Upper lobe of left lung (tissue), 4 donors: ENCODE measurements at regions not wholly inside any gene's neighbourhood (a gene's known extent, or its start where the extent isn't known, plus 50 kb on each side); places are given as distances from the start of the nearest gene placed in this dataset.

ENCODE experiments used
- POLR2A ChIP-seq, 4 donors: fragments of 450-650 bp; IDR thresholded peaks; one replicate each; pipeline ENCODE4 v1.5.1; 2016 to 2017; ENCODE audit warnings: antibody characterized with exemption in 4 of 4, mild to moderate bottlenecking in 2 of 4
- POLR2AphosphoS5 ChIP-seq, 2 donors: sonication (generic); formaldehyde crosslinking; IDR thresholded peaks; one replicate each; pipeline ENCODE4 v1.5.1; 2017; ENCODE audit warnings: antibody characterized with exemption in 2 of 2
- TF ChIP-seq, protein P1 (sequence below), 6 experiments: fragments of 450-650 bp in 4 of 6; fragments of 200-600 bp in 2 of 6; sonication (generic) in 2 of 6; IDR thresholded peaks; one replicate each; pipeline ENCODE4 v1.5.1; 2016 to 2019; ENCODE audit warnings: antibody characterized with exemption in 6 of 6

DNA sequence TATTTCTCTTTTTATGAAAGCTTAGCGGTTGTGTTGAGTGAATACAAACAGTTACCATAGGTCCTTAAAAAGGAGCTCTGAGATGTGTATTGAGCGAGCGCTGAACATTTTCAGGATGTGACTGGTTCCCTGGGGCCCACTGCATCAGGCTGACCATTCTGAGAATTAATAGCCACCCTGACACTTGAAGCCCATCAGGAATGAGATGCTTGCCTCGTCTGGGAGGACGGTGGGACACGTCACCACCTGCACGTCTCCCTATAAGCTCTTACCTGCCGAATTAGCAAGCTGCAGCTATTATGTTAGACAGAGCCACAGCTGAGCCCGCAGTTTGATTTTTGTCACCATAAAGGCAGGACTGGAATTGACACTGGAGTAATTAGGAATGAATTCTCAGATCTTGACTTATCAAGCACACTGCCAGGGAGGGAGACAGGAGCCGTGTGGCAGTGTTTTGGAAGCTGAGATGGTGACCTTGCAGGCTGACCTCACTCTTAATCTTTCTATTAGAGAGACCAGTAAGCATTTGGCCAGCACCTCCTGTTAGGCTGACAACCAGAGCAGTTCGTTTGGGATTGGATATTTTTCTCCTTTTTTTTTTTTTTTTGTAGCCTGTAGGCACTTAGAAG lies 373.1 kb upstream of the WWC1 start:
- no peak for TF ChIP-seq POLR2A (IDR thresholded peaks at IDR 0.05)
- TF ChIP-seq, protein P1, sequence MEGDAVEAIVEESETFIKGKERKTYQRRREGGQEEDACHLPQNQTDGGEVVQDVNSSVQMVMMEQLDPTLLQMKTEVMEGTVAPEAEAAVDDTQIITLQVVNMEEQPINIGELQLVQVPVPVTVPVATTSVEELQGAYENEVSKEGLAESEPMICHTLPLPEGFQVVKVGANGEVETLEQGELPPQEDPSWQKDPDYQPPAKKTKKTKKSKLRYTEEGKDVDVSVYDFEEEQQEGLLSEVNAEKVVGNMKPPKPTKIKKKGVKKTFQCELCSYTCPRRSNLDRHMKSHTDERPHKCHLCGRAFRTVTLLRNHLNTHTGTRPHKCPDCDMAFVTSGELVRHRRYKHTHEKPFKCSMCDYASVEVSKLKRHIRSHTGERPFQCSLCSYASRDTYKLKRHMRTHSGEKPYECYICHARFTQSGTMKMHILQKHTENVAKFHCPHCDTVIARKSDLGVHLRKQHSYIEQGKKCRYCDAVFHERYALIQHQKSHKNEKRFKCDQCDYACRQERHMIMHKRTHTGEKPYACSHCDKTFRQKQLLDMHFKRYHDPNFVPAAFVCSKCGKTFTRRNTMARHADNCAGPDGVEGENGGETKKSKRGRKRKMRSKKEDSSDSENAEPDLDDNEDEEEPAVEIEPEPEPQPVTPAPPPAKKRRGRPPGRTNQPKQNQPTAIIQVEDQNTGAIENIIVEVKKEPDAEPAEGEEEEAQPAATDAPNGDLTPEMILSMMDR (IDR thresholded peaks at IDR 0.05) = no peak
- TF ChIP-seq POLR2AphosphoS5 (IDR thresholded peaks at IDR 0.05) = no peak
